HEK293T (cell line): ENCODE measurements at regions not wholly inside any gene's neighbourhood (a gene's known extent, or its start where the extent isn't known, plus 50 kb on each side); places are given as distances from the start of the nearest gene placed in this dataset.

Experiments
- ELF4 ChIP-seq: fragments of 450-650 bp; IDR thresholded peaks from 2 replicates; pipeline ENCODE4 v1.6.1; 2017; ENCODE audit warnings: antibody characterized with exemption
- FOXA1 ChIP-seq: fragments of 450-650 bp; IDR thresholded peaks from 2 replicates; pipeline ENCODE4 v1.6.1; 2016; ENCODE audit warnings: mild to moderate bottlenecking
- L3MBTL2 ChIP-seq: fragments of 450-650 bp; conservative IDR thresholded peaks from 2 replicates; pipeline ENCODE4 v1.6.1; 2016; ENCODE audit warnings: mild to moderate bottlenecking
- SP1 ChIP-seq: fragments of 450-650 bp; IDR thresholded peaks from 2 replicates; pipeline ENCODE4 v1.6.1; 2017

GRCh38 chr6:48307573-48307972 is 196.6 kb upstream of the PTCHD4 start:
- TF ChIP-seq L3MBTL2: no peak
- TF ChIP-seq SP1: no peak
- TF ChIP-seq FOXA1: no peak
- no peak for TF ChIP-seq ELF4
